ENCODE measurements at regions not wholly inside any gene's neighbourhood (a gene's known extent, or its start where the extent isn't known, plus 50 kb on each side); places are given as distances from the start of the nearest gene placed in this dataset.
"Not testable (repeated sequence)": the region's sequence is repeated elsewhere in the genome, so short reads cannot be mapped to it uniquely, and the experiment has no call there.

- peak in 1 of 8 donors; percentile 22 for ATAC-seq
- WGBS, 2 donors, result 79 to 84% methylated on average over 11 of the region's 11 CpGs
Measured at GRCh38 chr11:19615341-19616183, 97.1 kb upstream of the NAV2 start.

GRCh38 chr11:19614370-19614940, 98.2 kb upstream of the NAV2 start:
- ATAC-seq (no peak), DNase-seq (no peak)
- Histone ChIP-seq H3K27ac (no peak overlapping the region), H3K27me3 (no peaks in the 10 kb centered on the region), H3K4me1 (peaks cover 0 to 7% (median 0%) of the 10 kb centered on the region in 9 donors), H3K4me3 (no peak overlapping the region), H3K36me3 (no peaks in the 10 kb centered on the region), H3K9me3 (peaks cover 0 to 8% (median 0%) of the 10 kb centered on the region in 11 donors)
- peak in 1 of 9 donors; percentile 8 for TF ChIP-seq CTCF (IDR thresholded peaks at IDR 0.05)
- intact Hi-C loops (cut with DNase I), result no loop called here
- 81 to 83% methylated on average over 3 of the region's 3 CpGs for WGBS, 2 donors

More at GRCh38 chr11:19615341-19616183, 97.1 kb upstream of the NAV2 start:
- Histone ChIP-seq H3K27ac (no peak overlapping the region), H3K36me3 (no peaks in the 10 kb centered on the region), H3K4me1 (peaks cover 0 to 7% (median 0%) of the 10 kb centered on the region in 9 donors), H3K27me3 (no peaks in the 10 kb centered on the region), H3K4me3 (no peak overlapping the region), H3K9me3 (peaks cover 0 to 8% (median 0%) of the 10 kb centered on the region in 11 donors)
- DNase-seq, result no peak
- intact Hi-C loops (cut with DNase I), result no loop called here
- TF ChIP-seq CTCF (IDR thresholded peaks at IDR 0.05), result no peak

GRCh38 chr11:19612025-19612424, 100.6 kb upstream of the NAV2 start:
- H3K4me1 ChIP-seq, result peaks cover 0 to 29% (median 7%) of the 10 kb centered on the region in 9 donors
- intact Hi-C loops (cut with DNase I), result loop anchor here in 1 of 10 donors (1.0 kb wide), 1 partner anchor 15 kb away; no protein-coding TSS in a partner anchor
- H3K4me3 ChIP-seq, DNase-seq, H3K36me3 ChIP-seq, H3K27ac ChIP-seq, H3K9me3 ChIP-seq, H3K27me3 ChIP-seq, ATAC-seq: not testable (repeated sequence)

- Histone ChIP-seq H3K36me3 (no peaks in the 10 kb centered on the region), H3K4me3 (no peak overlapping the region), H3K27me3 (no peaks in the 10 kb centered on the region), H3K27ac (no peak overlapping the region), H3K9me3 (peaks cover 0 to 8% (median 0%) of the 10 kb centered on the region in 11 donors), H3K4me1 (peaks cover 0 to 40% (median 13%) of the 10 kb centered on the region in 9 donors)
- WGBS, 2 donors, result 82 to 86% methylated on average over 5 of the region's 5 CpGs
- TF ChIP-seq CTCF (IDR thresholded peaks at IDR 0.05), result no peak
- intact Hi-C loops (cut with DNase I), result no loop called here
- DNase-seq (no peak), ATAC-seq (peak in 1 of 8 donors; percentile 43)
Measured at GRCh38 chr11:19607656-19608360, 104.8 kb upstream of the NAV2 start.

Data from heart right ventricle (tissue), 16 donors.